GM12878 (cell line): ENCODE measurements at regions not wholly inside any gene's neighbourhood (a gene's known extent, or its start where the extent isn't known, plus 50 kb on each side); places are given as distances from the start of the nearest gene placed in this dataset.

Experiments used
- CTCF ChIP-seq, 3 experiments: IDR thresholded peaks in 2 of 3; conservative IDR thresholded peaks in 1 of 3; 2 replicates each; pipeline ENCODE4 v1.5.1; 2011; ENCODE audit warnings: low read depth in 3 of 3, low read length in 3 of 3, mild to moderate bottlenecking in 3 of 3, control low read depth in 2 of 3, moderate library complexity in 2 of 3, inconsistent platforms in 1 of 3, mixed read lengths in 1 of 3; ENCODE audit not compliant: control insufficient read depth in 2 of 3, insufficient read depth in 1 of 3; ENCODE audit errors: extremely low read depth in 1 of 3
- ELK1 ChIP-seq: IDR thresholded peaks from 2 replicates; pipeline ENCODE4 v1.6.1; 2012; ENCODE audit warnings: low read depth, low read length, improper control_type of control experiment
- FOXK2 ChIP-seq: fragments of 450-650 bp; IDR thresholded peaks from 2 replicates; pipeline ENCODE4 v1.6.1; 2017; ENCODE audit warnings: mild to moderate bottlenecking, moderate library complexity
- JUND ChIP-seq: IDR thresholded peaks from 2 replicates; pipeline ENCODE4 v1.6.1; 2012; ENCODE audit warnings: low read depth, mild to moderate bottlenecking, low read length, improper control_type of control experiment, moderate library complexity
- POLR2A ChIP-seq: IDR thresholded peaks from 2 replicates; pipeline ENCODE4 v1.6.1; 2011; ENCODE audit warnings: low read depth, mild to moderate bottlenecking, low read length
- TARDBP ChIP-seq: IDR thresholded peaks from 2 replicates; pipeline ENCODE4 v1.6.1; 2016; ENCODE audit warnings: borderline replicate concordance
- TF ChIP-seq, protein P1 (sequence below): fragments of 450-650 bp; IDR thresholded peaks from 2 replicates; pipeline ENCODE4 v1.6.1; 2014; ENCODE audit warnings: mild to moderate bottlenecking

DNA sequence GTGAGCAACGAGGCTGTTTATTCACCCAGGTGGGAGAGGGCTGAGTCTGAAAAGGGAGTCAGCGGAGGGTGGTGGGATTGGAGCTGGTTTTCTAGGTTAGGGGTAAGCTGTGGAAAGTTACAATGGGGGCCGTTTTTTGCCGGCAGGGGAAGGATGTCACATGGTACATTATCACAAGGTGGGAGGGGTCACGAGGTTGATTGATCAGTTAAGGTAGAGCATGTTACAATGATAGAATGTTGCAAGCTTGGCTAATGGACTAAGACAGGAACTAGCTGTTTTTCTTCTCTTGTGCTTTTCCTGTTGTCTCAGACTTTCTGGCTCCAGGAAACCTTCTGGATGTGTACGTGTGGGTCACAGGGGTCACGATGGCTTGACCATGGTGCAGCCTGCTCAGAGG lies 536.3 kb upstream of the HTR2C start:
- no peak for TF ChIP-seq CTCF (IDR thresholded peaks at IDR 0.05 in 2 of 3, conservative IDR thresholded peaks at IDR 0.05 in 1 of 3; ENCODE audit: control insufficient read depth in 2 of 3, extremely low read depth in 1 of 3, insufficient read depth in 1 of 3, low read depth in 3 of 3, low read length in 3 of 3)
- no peak for TF ChIP-seq POLR2A
- TF ChIP-seq JUND = no peak
- TF ChIP-seq ELK1 = no peak
- TF ChIP-seq TARDBP = no peak
- TF ChIP-seq, protein P1, sequence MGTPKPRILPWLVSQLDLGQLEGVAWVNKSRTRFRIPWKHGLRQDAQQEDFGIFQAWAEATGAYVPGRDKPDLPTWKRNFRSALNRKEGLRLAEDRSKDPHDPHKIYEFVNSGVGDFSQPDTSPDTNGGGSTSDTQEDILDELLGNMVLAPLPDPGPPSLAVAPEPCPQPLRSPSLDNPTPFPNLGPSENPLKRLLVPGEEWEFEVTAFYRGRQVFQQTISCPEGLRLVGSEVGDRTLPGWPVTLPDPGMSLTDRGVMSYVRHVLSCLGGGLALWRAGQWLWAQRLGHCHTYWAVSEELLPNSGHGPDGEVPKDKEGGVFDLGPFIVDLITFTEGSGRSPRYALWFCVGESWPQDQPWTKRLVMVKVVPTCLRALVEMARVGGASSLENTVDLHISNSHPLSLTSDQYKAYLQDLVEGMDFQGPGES = no peak
- no peak for TF ChIP-seq FOXK2
